VCaP (cell line): ENCODE measurements at regions not wholly inside any gene's neighbourhood (a gene's known extent, or its start where the extent isn't known, plus 50 kb on each side); places are given as distances from the start of the nearest gene placed in this dataset.
"Not testable (repeated sequence)": the region's sequence is repeated elsewhere in the genome, so short reads cannot be mapped to it uniquely, and the experiment has no call there.

Experiments used
- H3K27ac ChIP-seq: fragments of 450-650 bp; 2 replicates; pipeline ENCODE4 v1.5.1; 2017
- TF ChIP-seq, protein P1 (sequence below): fragments of 450-650 bp; conservative IDR thresholded peaks from 2 replicates; pipeline ENCODE4 v1.5.1; 2017; ENCODE audit warnings: mild to moderate bottlenecking, moderate library complexity

DNA sequence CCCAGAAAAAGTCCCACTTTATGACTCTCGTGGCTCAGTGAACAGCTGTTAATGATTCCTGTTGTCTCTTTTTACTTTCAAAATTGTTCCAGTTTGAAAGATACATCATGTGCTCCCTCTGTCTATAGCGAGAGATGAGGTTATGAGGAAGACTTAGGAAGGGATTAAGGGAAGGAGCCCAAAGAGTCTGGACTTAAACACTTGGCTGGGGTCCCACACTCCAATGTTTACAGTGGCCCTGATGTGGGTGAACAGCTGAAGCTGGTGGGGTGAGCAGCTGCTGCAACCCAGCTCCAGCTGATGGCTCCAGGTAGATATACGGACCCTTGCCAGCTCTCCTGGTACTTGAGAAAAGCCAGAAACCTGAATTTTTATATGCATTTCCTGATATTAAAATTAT, 84.5 kb upstream of the PLET1 start:
- H3K27ac ChIP-seq, result no peak overlapping the region; the same call in 1 of the 2 replicates
- TF ChIP-seq, protein P1, sequence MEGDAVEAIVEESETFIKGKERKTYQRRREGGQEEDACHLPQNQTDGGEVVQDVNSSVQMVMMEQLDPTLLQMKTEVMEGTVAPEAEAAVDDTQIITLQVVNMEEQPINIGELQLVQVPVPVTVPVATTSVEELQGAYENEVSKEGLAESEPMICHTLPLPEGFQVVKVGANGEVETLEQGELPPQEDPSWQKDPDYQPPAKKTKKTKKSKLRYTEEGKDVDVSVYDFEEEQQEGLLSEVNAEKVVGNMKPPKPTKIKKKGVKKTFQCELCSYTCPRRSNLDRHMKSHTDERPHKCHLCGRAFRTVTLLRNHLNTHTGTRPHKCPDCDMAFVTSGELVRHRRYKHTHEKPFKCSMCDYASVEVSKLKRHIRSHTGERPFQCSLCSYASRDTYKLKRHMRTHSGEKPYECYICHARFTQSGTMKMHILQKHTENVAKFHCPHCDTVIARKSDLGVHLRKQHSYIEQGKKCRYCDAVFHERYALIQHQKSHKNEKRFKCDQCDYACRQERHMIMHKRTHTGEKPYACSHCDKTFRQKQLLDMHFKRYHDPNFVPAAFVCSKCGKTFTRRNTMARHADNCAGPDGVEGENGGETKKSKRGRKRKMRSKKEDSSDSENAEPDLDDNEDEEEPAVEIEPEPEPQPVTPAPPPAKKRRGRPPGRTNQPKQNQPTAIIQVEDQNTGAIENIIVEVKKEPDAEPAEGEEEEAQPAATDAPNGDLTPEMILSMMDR, result no peak

DNA sequence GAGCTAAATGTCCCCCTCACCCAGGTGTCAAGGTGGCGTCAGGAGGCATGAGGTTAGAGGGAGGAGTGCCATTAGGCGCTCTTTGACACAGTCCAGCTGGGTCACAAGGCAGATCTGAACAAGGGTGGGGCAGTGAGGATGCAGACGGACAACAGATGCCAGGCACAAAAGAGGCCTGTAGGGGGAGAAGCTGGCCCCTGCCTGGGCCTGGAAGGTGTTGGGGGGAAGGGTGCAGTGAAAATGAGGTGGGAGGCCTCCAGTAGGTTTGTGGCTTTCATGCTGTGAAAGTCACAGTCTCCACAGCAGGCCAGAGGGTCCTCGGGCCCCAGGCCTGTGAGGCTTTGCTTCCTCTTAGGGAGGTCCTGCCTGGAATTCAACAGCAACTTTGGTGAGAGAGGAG, 85.0 kb upstream of the PLET1 start:
- H3K27ac ChIP-seq, result no peak overlapping the region; the same call in 1 of the 2 replicates
- TF ChIP-seq, protein P1, result no peak

DNA sequence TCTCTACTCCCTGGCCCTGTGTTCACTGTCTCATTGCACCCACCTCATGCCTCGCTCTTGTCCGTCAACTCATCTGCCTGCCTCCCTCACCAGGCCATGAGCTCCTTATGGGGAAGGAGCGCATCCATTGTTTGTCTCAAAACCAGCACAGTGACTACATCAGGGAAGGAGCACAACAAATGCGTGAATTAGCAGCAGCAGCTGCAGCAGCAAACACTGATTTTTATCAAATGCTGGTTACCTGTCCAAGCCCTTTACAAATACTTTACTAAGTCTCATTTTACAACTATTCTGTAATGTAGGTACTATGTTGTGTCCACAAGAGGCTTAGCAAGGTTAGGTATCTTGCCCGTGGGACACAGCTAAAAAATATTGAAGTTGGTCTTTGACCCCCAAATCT, 85.9 kb upstream of the PLET1 start:
- TF ChIP-seq, protein P1, result no peak
- H3K27ac ChIP-seq, result no peak overlapping the region

DNA sequence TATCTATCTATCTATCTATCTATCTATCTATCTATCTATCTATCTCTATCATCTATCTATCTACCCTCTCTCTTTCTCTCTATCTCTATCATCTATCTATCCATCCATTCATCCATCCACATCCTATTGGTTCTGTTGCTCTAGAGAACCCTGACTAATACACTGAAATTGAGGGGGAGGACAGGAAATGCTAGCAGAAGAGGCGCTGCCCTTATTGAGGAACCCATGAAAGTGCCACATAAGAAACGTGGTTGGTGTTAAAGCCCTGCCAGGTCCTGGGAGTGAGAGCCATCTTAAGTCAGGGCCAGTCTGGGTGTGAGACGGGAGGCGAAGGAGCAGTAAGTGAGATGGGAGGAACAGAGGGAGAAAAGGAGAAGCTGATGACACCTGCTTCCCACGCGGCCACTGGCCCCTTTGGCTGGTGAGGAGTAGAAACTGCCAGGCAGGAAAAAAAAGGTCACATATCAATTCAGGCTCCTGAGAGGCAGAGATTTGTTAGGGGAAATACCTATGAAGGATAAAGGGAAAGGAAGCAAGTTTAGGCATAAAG, 87.9 kb upstream of the PLET1 start:
- TF ChIP-seq, protein P1, result no peak
- no peak overlapping the region for H3K27ac ChIP-seq

DNA sequence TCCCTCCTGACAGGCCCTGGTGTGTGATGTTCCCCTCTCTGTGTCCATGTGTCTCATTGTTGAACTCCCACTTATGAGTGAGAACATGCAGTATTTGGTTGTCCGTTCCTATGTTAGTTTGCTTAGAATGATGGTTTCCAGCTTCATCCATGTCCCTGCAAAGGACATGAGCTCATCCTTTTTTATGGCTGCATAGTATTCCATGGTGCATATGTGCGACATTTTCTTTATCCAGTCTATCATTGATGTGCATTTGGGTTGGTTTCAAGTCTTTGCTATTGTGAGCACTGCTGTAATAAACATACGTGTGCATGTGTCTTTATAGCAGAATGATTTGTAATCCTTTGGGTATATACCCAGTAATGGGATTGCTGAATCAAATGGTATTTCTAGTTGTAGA, 90.8 kb upstream of the PLET1 start:
- not testable (repeated sequence) for H3K27ac ChIP-seq

DNA sequence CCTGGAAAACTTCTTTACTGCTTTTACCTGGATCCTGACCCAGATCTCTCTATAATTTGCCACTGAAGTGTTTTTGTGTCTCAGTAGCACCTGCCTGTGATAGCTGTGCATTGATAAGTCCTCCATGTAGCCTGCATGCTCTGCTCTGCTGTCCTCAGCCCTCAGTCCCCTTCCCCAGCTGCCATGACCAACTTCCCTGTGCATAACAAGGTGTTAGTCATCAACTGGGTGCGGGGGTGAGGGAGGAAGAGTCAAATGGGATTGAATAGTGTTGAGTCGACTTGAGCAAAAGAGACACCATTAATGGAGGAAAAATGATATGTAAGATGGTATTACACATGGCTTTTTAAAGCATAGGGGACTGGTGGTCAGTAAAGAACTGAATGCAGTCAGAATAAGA, 92.2 kb upstream of the PLET1 start:
- TF ChIP-seq, protein P1, result no peak
- no peak overlapping the region for H3K27ac ChIP-seq

DNA sequence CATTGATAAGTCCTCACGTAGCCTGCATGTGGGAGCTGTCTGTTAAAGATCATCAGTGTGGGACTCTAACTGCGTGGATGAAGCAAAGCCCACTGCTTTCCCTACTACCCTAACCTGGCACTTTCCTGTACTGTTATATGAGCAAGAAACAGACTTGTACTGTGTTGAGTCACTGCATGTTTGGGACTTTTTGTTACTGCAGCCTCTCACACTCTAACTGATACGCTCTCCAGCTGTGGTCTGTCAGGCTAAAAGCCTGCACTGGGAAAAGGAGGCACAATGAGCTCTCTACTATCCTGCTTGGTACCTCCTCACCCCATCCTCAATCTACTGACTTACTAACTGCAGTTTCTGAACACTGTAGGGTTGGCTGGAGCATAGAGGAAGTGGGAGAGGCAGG, 93.7 kb upstream of the PLET1 start:
- TF ChIP-seq, protein P1, result no peak
- no peak overlapping the region for H3K27ac ChIP-seq

DNA sequence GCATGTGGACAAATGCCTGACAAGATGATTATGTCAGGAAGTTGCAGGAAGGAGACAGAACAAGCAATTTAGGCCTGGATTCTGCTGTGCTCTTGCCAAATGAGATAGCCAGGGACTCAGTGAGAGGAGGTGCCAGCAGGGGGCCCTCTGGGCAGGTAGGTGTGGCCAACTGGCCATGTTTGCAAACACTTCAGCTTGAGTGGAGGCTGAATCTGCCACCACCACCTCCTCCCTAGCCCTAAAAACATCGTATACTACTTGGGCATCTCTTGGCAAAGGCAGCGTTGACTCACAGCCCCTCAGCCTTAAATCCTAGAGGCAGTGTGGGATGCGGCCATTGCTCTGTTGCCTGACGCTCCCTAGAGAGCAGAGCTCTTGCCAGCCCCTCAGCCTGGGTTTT, 95.1 kb upstream of the PLET1 start:
- no peak overlapping the region for H3K27ac ChIP-seq
- TF ChIP-seq, protein P1, result peak; percentile 24; the same call in 1 of the 2 replicates
